Thymus (tissue), 11 donors: ENCODE measurements at regions not wholly inside any gene's neighbourhood (a gene's known extent, or its start where the extent isn't known, plus 50 kb on each side); places are given as distances from the start of the nearest gene placed in this dataset.

ENCODE experiments used
- DNase-seq, 9 donors: peaks; one replicate each; pipeline ENCODE4 v3.0.0-alpha.2; 2013; ENCODE audit warnings: low spot score in 9 of 9, low read depth in 6 of 9, missing footprints in 1 of 9
- H3K27ac ChIP-seq, 2 donors: one replicate each; pipeline ENCODE4 v1.5.1; 2013; ENCODE audit warnings: control low read depth in 1 of 2, low read depth in 1 of 2, low read length in 1 of 2, mild to moderate bottlenecking in 1 of 2, moderate library complexity in 1 of 2
- H3K27me3 ChIP-seq, 2 donors: one replicate each; pipeline ENCODE4 v1.5.1; 2013; ENCODE audit warnings: low read length in 1 of 2; ENCODE audit not compliant: control insufficient read depth in 2 of 2, insufficient read depth in 1 of 2
- H3K36me3 ChIP-seq, 2 donors: one replicate each; pipeline ENCODE4 v1.5.1; 2013; ENCODE audit warnings: low read length in 1 of 2, mild to moderate bottlenecking in 1 of 2, moderate library complexity in 1 of 2; ENCODE audit not compliant: control insufficient read depth in 2 of 2, insufficient read depth in 2 of 2
- H3K4me1 ChIP-seq, 2 donors: one replicate each; pipeline ENCODE4 v1.5.1; 2013; ENCODE audit warnings: low read length in 2 of 2; ENCODE audit not compliant: control insufficient read depth in 2 of 2, insufficient read depth in 2 of 2
- H3K4me3 ChIP-seq, 2 donors: one replicate each; pipeline ENCODE4 v1.5.1; 2013; ENCODE audit warnings: low read length in 2 of 2, control low read depth in 1 of 2, mild to moderate bottlenecking in 1 of 2
- H3K9me3 ChIP-seq, 2 donors: one replicate each; pipeline ENCODE4 v1.5.1; 2013; ENCODE audit warnings: low read length in 1 of 2, mild to moderate bottlenecking in 1 of 2; ENCODE audit not compliant: control insufficient read depth in 2 of 2, insufficient read depth in 1 of 2
- WGBS: extraction: QIAGEN DNeasy Blood & Tissue Kit; methylation state at CpG from one replicate; pipeline ENCODE4 v1.1.7; 2013; 5-methylcytosine and 5-hydroxymethylcytosine counted together
- donor health status: healthy.

DNA sequence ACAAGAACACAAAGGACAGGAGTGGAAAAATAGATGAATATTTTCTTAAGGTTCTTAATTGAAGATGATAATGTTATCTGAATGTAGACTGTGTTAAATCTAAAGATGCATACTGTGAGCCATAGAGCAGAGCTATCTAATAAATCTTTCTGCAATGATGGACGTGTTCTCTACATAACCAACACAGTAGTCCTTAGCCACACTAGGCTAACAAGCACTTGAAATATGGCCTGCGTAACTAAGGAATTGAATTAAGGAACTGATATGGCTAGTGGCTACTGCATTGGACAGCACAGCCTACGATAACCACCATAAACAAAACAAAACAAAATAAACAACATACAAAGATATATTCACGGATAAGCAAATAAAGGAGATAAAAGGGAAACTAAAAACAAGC lies 181.3 kb downstream of the LYPLAL1 start:
- no peaks in the 10 kb centered on the region for H3K27me3 ChIP-seq
- no peaks in the 10 kb centered on the region for H3K4me1 ChIP-seq
- WGBS: 86% methylated on average over 4 of the region's 4 CpGs
- H3K9me3 ChIP-seq: no peaks in the 10 kb centered on the region
- H3K36me3 ChIP-seq: no peaks in the 10 kb centered on the region
- DNase-seq: no peak
- no peak overlapping the region for H3K4me3 ChIP-seq
- H3K27ac ChIP-seq: no peak overlapping the region

DNA sequence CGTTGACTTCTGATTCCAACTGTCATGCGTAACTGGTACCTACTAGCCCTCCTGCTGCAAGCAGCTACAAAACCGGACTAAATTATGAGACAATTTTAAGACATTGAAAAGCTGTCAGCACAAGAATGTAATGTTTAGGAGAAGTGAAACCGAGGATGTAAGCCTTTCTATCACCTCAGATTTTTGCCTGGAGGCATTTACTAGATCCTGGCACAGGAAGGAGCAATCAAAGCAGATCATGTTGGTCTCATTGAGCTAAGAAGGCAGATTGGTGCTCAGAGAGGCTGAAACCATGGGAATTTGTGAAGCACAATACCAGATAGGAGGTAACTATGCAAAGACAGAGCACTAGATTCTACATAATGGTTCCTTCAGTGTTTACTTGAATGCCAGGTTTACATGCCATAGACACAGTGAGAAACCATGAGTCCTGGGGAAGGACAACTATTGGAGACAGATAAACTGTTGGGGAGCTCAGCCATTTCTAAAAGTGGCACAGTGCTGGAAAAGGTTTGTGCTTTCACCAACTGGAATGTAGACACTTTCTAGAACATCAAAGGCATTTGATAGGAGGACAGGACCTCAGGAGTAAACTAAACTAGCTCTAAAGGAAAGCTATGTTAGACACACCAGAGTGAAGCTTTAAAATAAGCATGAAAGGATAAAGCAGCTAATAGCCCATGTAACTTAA lies 179.4 kb downstream of the LYPLAL1 start:
- no peaks in the 10 kb centered on the region for H3K27me3 ChIP-seq
- DNase-seq: no peak
- no peaks in the 10 kb centered on the region for H3K36me3 ChIP-seq
- H3K4me3 ChIP-seq: no peak overlapping the region
- 87% methylated on average over 4 of the region's 4 CpGs for WGBS
- no peaks in the 10 kb centered on the region for H3K9me3 ChIP-seq
- H3K27ac ChIP-seq: no peak overlapping the region
- H3K4me1 ChIP-seq: no peaks in the 10 kb centered on the region

DNA sequence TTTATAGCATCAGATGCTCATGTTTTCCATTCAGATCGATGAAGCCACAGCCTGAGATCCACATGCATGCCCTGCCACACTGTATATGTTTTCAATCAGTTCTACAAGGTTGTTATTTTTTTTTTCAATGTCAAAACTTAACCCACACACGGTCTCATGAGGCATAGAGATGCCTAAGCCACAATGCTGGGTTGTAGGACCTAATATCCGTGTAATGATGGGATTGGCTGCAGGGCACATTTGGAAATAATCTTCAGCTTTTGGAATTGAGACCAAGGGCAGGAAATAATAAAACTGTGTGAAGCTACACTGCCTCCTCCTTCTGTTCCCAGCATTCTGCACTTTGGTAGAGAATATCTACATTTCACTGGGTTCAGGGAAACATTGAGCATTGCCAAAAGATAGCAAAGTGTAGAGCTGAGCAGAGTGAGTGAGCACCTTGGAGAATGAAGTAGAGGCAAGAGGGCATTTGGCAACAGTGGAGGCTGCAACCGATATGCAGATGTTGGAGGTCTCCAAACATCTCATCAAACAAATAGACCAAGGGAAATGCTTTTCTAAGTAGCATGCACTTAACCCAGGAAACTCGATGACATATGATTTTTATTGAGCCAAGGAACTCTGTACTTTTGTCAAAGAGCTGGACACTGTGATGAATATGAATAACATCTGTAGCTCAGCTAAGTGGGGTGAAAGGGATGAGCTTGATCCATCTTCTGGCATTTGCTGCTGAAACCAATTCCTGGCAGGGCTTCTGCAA lies 176.7 kb downstream of the LYPLAL1 start:
- no peak for DNase-seq
- Histone ChIP-seq H3K9me3 (no peaks in the 10 kb centered on the region), H3K36me3 (no peaks in the 10 kb centered on the region), H3K27me3 (no peaks in the 10 kb centered on the region), H3K27ac (no peak overlapping the region), H3K4me1 (no peaks in the 10 kb centered on the region), H3K4me3 (no peak overlapping the region)
- 83% methylated on average over 5 of the region's 5 CpGs for WGBS

DNA sequence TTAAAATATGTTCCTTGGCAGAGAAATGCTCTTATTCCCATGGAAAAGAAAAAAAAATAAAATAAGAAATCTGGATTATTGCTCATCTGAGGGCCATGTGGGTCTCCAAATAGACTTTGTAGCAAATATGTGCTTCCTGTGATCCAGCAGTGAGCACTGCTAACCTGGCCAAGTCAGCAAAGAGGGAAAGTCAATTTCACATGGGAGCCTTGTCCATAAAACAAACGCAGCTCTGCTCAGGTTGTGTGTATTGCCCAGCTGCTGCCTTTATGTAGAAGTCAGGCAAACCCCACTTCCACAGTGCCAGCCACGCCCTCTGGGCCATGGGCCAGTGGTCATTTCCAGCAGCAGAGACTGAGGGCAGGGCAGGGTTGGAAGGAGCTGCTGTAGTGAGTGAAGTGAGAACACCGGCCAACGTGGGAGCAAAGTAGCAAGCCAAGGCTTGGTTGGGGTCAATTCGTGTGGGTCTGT lies 174.3 kb downstream of the LYPLAL1 start:
- Histone ChIP-seq H3K4me3 (no peak overlapping the region), H3K9me3 (no peaks in the 10 kb centered on the region), H3K27ac (no peak overlapping the region), H3K27me3 (no peaks in the 10 kb centered on the region), H3K36me3 (no peaks in the 10 kb centered on the region), H3K4me1 (no peaks in the 10 kb centered on the region)
- DNase-seq: no peak
- WGBS: 80% methylated on average over 5 of the region's 5 CpGs

GRCh38 chr1:219347376-219347775 lies 173.7 kb downstream of the LYPLAL1 start:
- H3K4me3 ChIP-seq: no peak overlapping the region
- WGBS: 92% methylated on average over 1 of the region's 1 CpG

GRCh38 chr1:219345953-219346352 lies 172.3 kb downstream of the LYPLAL1 start:
- no peak for DNase-seq
- H3K9me3 ChIP-seq: no peaks in the 10 kb centered on the region
- no peak overlapping the region for H3K4me3 ChIP-seq
- no peak overlapping the region for H3K27ac ChIP-seq
- no peaks in the 10 kb centered on the region for H3K36me3 ChIP-seq
- H3K4me1 ChIP-seq: no peaks in the 10 kb centered on the region
- no peaks in the 10 kb centered on the region for H3K27me3 ChIP-seq

More at GRCh38 chr1:219347376-219347775, 173.7 kb downstream of the LYPLAL1 start:
- Histone ChIP-seq H3K36me3 (no peaks in the 10 kb centered on the region), H3K9me3 (no peaks in the 10 kb centered on the region), H3K4me1 (no peaks in the 10 kb centered on the region), H3K27me3 (no peaks in the 10 kb centered on the region), H3K27ac (no peak overlapping the region)
- DNase-seq: no peak

GRCh38 chr1:219342836-219343235 lies 169.2 kb downstream of the LYPLAL1 start:
- no peaks in the 10 kb centered on the region for H3K27me3 ChIP-seq

GRCh38 chr1:219340796-219341195 lies 167.1 kb downstream of the LYPLAL1 start:
- WGBS: 88% methylated on average over 1 of the region's 1 CpG
- Histone ChIP-seq H3K27ac (no peak overlapping the region), H3K4me1 (no peaks in the 10 kb centered on the region), H3K4me3 (no peak overlapping the region), H3K9me3 (no peaks in the 10 kb centered on the region), H3K36me3 (no peaks in the 10 kb centered on the region), H3K27me3 (no peaks in the 10 kb centered on the region)
- DNase-seq: no peak

More at GRCh38 chr1:219342836-219343235, 169.2 kb downstream of the LYPLAL1 start:
- Histone ChIP-seq H3K36me3 (no peaks in the 10 kb centered on the region), H3K9me3 (no peaks in the 10 kb centered on the region), H3K27ac (no peak overlapping the region), H3K4me3 (no peak overlapping the region), H3K4me1 (no peaks in the 10 kb centered on the region)
- WGBS: 90% methylated on average over 4 of the region's 4 CpGs
- no peak for DNase-seq

DNA sequence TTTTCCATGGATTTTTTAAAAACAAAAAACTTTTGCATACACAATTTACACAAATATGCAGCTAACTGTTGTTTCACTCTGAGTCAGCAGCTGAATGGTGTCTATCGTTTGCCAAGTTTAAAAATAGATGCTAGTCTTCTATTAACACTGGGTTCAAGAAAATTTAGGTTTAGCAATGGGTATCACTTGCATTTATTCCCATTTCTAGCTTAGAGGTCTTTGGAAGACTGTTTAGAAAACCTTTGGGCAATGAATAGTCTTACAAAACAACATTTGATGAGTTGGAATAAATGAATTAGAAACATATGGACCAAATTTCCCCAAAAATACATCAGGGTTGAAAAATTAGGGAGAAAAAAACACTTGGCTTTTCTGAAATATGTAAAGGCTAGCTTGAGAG lies 165.8 kb downstream of the LYPLAL1 start:
- no peak overlapping the region for H3K4me3 ChIP-seq
- 88% methylated on average over 1 of the region's 1 CpG for WGBS
- no peaks in the 10 kb centered on the region for H3K27me3 ChIP-seq
- DNase-seq: no peak
- no peaks in the 10 kb centered on the region for H3K9me3 ChIP-seq
- H3K36me3 ChIP-seq: no peaks in the 10 kb centered on the region
- H3K27ac ChIP-seq: no peak overlapping the region
- no peaks in the 10 kb centered on the region for H3K4me1 ChIP-seq
